Breast epithelium (tissue), 4 donors: ENCODE measurements at regions not wholly inside any gene's neighbourhood (a gene's known extent, or its start where the extent isn't known, plus 50 kb on each side); places are given as distances from the start of the nearest gene placed in this dataset.

ENCODE experiments used
- DNase-seq, 2 donors: peaks; one replicate each; pipeline ENCODE4 v3.0.0-alpha.2; 2019; ENCODE audit warnings: low spot score in 2 of 2
- H3K27ac ChIP-seq, 2 donors: fragments of 200-600 bp; sonication (generic) in 1 of 2; one replicate each; pipeline ENCODE4 v1.5.1; 2016 to 2019; ENCODE audit warnings: mild to moderate bottlenecking in 1 of 2
- H3K27me3 ChIP-seq, 2 donors: fragments of 200-600 bp; sonication (generic) in 1 of 2; one replicate each; pipeline versions ENCODE4 v1.5.1 to v1.6.0; 2017 to 2019; ENCODE audit warnings: control low read depth in 1 of 2, mild to moderate bottlenecking in 1 of 2
- H3K36me3 ChIP-seq: fragments of 200-600 bp; one replicate; pipeline ENCODE4 v1.5.1; 2019
- H3K4me1 ChIP-seq, 2 donors: fragments of 200-600 bp; sonication (generic); one replicate each; pipeline ENCODE4 v1.5.1; 2016 to 2019; ENCODE audit warnings: control low read depth in 1 of 2
- H3K4me3 ChIP-seq, 3 donors: fragments of 200-600 bp; sonication (generic); 1 replicate in 2 of 3; 2 replicates in 1 of 3; pipeline ENCODE4 v1.5.1; 2016 to 2019; ENCODE audit warnings: mild to moderate bottlenecking in 3 of 3, moderate library complexity in 2 of 3
- H3K9me3 ChIP-seq, 2 donors: fragments of 200-600 bp; sonication (generic) in 1 of 2; one replicate each; pipeline ENCODE4 v1.5.1; 2016 to 2019; ENCODE audit warnings: control low read depth in 1 of 2
- CTCF ChIP-seq, 3 donors: fragments of 450-650 bp; IDR thresholded peaks; one replicate each; pipeline ENCODE4 v1.5.1; 2016 to 2017; ENCODE audit warnings: antibody characterized with exemption in 3 of 3, mild to moderate bottlenecking in 3 of 3, moderate library complexity in 3 of 3
- POLR2A ChIP-seq: fragments of 450-650 bp; IDR thresholded peaks from one replicate; pipeline ENCODE4 v1.6.1; 2016; ENCODE audit warnings: antibody characterized with exemption, mild to moderate bottlenecking, moderate library complexity
- POLR2AphosphoS5 ChIP-seq, 3 donors: sonication (generic); formaldehyde crosslinking; IDR thresholded peaks; one replicate each; pipeline ENCODE4 v1.6.1; 2017; ENCODE audit warnings: antibody characterized with exemption in 3 of 3
- intact Hi-C: fragments of 100-400 bp; cut with DNase I; formaldehyde crosslinking; loops from one replicate; pipeline ENCODE4 v1.15.1; 2023; ENCODE audit warnings: low total_unique reads

DNA sequence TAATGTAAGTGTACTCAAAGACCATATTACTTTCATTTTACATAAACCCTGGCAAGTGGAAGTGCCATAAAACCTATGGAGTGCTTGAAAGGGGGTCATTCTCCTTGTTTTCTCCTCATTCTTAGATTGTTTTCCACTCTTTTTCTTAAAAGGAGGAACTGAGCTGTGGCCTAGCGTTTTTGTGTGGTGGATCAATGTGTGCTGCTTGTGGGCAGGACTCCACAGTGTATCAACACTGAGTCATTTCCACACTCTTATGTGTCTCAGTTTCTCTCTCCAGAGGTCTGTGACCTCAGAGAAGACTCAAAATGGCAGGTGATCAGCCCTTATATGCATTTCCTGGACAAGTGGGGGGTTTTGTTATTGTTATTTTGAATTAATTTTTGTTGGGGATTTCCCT, 516.1 kb upstream of the CDH10 start:
- H3K9me3 ChIP-seq: no peaks in the 10 kb centered on the region
- H3K27me3 ChIP-seq: no peaks in the 10 kb centered on the region
- no peak overlapping the region for H3K4me3 ChIP-seq
- no peak for TF ChIP-seq POLR2A
- TF ChIP-seq POLR2AphosphoS5 (IDR thresholded peaks at IDR 0.05): no peak
- TF ChIP-seq CTCF (IDR thresholded peaks at IDR 0.05): no peak
- H3K36me3 ChIP-seq: no peaks in the 10 kb centered on the region
- DNase-seq: no peak
- no peak overlapping the region for H3K27ac ChIP-seq
- intact Hi-C loops: no loop called here
- no peaks in the 10 kb centered on the region for H3K4me1 ChIP-seq

- H3K36me3 ChIP-seq: no peaks in the 10 kb centered on the region
- intact Hi-C loops: no loop called here
- no peak for TF ChIP-seq CTCF (IDR thresholded peaks at IDR 0.05)
- TF ChIP-seq POLR2A: no peak
- TF ChIP-seq POLR2AphosphoS5 (IDR thresholded peaks at IDR 0.05): no peak
- DNase-seq: no peak
- H3K27me3 ChIP-seq: no peaks in the 10 kb centered on the region
- H3K4me1 ChIP-seq: no peaks in the 10 kb centered on the region
- H3K4me3 ChIP-seq: no peak overlapping the region
- H3K27ac ChIP-seq: no peak overlapping the region
- H3K9me3 ChIP-seq: peaks cover 0 to 8% of the 10 kb centered on the region in 2 donors
Measured at GRCh38 chr5:25150819-25151218, 506.0 kb upstream of the CDH10 start.

DNA sequence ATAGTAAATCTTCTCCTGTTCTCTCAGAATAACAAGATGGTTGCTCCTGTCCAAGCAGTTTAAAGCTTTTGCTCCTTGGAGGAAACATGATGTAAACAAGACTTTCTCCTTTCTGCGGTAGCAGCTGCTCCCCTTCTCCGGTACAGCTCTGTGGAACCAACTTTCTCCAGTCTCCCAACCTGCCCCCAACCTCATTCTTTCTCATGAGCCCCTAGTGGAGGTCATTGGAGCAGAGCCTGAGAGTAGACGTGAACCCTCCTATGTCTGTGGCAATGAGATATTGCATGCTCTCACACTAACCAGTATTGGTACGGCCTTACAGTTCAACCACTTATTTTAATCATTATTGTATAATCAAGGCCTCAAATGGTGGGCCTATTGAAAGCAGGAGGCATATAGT, 483.8 kb upstream of the CDH10 start:
- no peaks in the 10 kb centered on the region for H3K27me3 ChIP-seq
- peaks cover 0 to under 1% of the 10 kb centered on the region in 2 donors for H3K9me3 ChIP-seq
- TF ChIP-seq POLR2AphosphoS5 (IDR thresholded peaks at IDR 0.05) (no peak), POLR2A (no peak), CTCF (IDR thresholded peaks at IDR 0.05) (no peak)
- no peak overlapping the region for H3K4me3 ChIP-seq
- no peaks in the 10 kb centered on the region for H3K4me1 ChIP-seq
- intact Hi-C loops: no loop called here
- H3K27ac ChIP-seq: no peak overlapping the region
- H3K36me3 ChIP-seq: no peaks in the 10 kb centered on the region
- no peak for DNase-seq

DNA sequence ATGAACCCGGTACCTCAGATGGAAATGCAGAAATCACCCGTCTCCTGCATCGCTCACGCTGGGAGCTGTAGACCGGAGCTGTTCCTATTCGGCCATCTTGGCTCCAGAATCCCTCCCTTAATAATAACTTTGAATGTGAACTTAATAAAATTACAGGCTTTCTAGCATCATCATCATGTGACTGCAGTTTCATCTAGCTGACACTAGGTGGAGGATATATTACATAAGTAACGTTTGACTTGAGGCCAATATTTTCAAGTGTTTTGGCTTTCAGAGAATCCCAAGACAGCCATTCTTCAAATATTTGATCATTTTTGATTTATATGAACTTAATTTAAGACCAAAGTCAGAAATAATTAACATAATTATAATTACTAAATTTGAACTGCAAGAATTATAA, 474.9 kb upstream of the CDH10 start:
- no peak overlapping the region for H3K27ac ChIP-seq
- no peaks in the 10 kb centered on the region for H3K9me3 ChIP-seq
- no peak for TF ChIP-seq POLR2A
- TF ChIP-seq POLR2AphosphoS5 (IDR thresholded peaks at IDR 0.05): no peak
- no peak for TF ChIP-seq CTCF (IDR thresholded peaks at IDR 0.05)
- no peak overlapping the region for H3K4me3 ChIP-seq
- H3K36me3 ChIP-seq: no peaks in the 10 kb centered on the region
- DNase-seq: no peak
- intact Hi-C loops: no loop called here
- no peaks in the 10 kb centered on the region for H3K27me3 ChIP-seq
- no peaks in the 10 kb centered on the region for H3K4me1 ChIP-seq

DNA sequence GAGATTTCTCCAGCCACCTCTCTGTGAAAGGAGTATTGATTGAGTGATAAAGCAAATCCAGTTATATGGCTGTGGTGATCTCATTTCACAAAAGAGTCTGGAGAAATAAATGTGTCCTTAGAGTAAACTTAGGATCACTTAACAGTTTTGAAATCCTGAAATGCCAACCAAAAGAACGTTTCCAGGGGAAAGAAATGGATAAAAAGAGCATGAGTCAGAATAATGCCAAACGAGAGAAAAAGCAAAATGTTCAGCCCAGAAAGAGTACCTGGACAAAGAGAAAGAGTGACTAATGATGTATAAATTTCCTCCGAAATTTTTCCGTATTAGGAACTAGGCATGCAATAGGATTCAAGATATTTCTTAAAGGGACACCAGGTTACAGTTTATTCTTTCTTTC, 463.1 kb upstream of the CDH10 start:
- TF ChIP-seq CTCF (IDR thresholded peaks at IDR 0.05): no peak
- no peak for TF ChIP-seq POLR2AphosphoS5 (IDR thresholded peaks at IDR 0.05)
- no peak for TF ChIP-seq POLR2A
- Histone ChIP-seq H3K4me1 (no peaks in the 10 kb centered on the region), H3K36me3 (peaks cover 3% of the 10 kb centered on the region), H3K9me3 (peaks cover 0 to 6% of the 10 kb centered on the region in 2 donors), H3K4me3 (no peak overlapping the region), H3K27me3 (no peaks in the 10 kb centered on the region), H3K27ac (no peak overlapping the region)
- DNase-seq: no peak
- intact Hi-C loops: no loop called here
